Pulmonary artery endothelial cell (primary cell): ENCODE measurements at regions not wholly inside any gene's neighbourhood (a gene's known extent, or its start where the extent isn't known, plus 50 kb on each side); places are given as distances from the start of the nearest gene placed in this dataset.
"Not testable (repeated sequence)": the region's sequence is repeated elsewhere in the genome, so short reads cannot be mapped to it uniquely, and the experiment has no call there.

Experiments used
- DNase-seq: peaks from one replicate; pipeline ENCODE4 v3.0.0-alpha.2; 2011; ENCODE audit warnings: low read depth, low spot score

- DNase-seq: no peak
Observed at GRCh38 chr12:115898670-115899069, 378.8 kb downstream of the MED13L start.

DNA sequence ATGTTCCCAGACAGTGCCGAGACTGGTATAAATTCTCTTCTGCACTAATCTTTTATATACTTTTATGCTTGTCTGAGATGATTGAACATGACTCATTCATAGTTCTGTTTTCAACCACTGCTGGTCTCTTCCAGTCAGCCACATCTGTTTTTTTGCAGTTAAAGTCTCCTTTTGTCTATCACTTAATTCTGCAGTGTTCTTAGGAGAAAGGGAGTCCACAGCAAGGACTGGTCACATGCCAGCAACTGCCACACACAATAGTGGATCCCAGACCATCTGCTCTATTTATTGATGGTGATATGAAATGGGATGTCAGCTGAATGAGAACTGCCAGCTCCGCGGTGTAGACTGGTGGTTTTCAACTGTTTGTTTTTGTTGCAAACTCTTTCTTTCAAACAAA, 379.8 kb downstream of the MED13L start:
- DNase-seq: no peak

DNA sequence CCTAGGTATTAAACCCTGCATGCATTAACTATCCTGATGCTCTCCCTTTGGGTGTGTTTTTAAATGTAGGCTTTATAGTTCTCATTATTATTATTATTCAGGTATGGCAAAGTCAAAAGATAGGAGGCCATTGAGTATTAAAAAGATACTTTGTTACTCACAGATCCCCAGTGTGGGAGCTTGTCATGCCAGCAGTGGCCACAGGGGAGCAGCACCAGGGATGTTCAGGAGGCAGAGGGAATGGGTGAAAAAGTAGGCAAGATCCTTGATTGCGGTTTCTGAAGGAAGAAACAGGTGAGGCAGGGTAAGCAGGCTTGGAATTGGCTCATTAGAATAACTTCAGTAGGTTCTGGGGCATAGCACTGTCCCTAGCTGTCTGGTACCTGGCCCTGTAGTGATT, 382.2 kb downstream of the MED13L start:
- no peak for DNase-seq

- no peak for DNase-seq
Observed at GRCh38 chr12:115891556-115892164, 385.8 kb downstream of the MED13L start.

DNA sequence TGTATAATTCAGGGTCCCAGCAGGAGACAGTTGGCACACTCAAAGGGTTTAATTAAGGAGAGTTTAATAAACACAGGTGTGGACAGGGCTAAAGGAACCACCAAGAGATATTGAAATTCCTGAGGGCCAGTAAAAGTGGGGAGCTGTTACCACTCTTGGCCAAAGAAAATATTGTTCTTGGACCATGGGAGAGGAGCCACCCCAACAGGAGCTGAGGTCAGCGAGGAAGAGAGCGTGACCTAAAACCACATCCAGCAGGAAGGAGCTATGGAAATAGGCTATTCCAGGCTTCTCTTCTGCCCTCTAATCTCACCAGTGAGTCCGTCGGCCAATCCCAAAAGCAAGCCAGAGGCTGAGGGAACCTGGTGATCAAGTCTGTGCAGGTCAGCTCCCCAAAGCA, 390.8 kb downstream of the MED13L start:
- no peak for DNase-seq

GRCh38 chr12:115885040-115885690, 392.3 kb downstream of the MED13L start:
- DNase-seq: no peak

DNA sequence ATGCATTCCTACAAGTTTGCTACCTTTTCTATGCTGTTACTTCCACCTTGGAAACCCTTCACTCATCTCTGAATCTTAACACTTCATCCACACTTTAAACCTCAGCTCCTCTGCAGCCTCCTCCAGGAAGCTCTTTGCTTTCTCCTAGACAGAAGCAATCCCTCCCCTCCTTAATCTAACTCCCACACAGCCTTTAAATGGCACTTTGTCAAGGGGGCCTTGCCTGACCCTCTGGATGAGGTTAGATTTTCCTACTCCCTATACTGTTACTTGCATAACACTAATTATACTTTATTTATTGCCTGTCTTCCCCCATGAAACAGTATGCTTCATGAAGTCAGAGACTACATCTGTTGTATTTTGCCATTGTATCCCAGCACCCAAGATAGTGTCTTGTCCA, 394.6 kb downstream of the MED13L start:
- DNase-seq: no peak

- DNase-seq: no peak
Observed at GRCh38 chr12:115880238-115880637, 397.3 kb downstream of the MED13L start.

DNA sequence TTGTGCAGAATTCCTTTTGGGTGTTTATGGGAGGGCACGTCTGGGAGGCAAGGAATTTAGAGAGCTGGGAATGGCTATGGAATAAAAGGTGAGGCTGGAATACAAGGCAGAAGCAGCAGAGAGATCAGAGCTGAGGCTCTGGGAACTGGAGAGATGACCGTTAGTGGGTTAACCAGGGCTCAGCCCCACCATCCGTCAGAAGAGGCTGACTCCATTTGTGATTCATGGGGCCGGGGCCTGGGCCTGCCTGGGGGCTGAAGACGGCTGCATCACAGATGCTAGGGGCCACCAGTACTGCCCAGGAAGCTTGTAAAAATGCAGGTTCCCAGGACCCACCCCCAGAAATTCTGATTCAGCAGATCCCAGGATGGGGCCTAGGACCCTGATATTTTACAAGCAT, 398.1 kb downstream of the MED13L start:
- DNase-seq: no peak

GRCh38 chr12:115873451-115874082, 403.9 kb downstream of the MED13L start:
- no peak for DNase-seq

DNA sequence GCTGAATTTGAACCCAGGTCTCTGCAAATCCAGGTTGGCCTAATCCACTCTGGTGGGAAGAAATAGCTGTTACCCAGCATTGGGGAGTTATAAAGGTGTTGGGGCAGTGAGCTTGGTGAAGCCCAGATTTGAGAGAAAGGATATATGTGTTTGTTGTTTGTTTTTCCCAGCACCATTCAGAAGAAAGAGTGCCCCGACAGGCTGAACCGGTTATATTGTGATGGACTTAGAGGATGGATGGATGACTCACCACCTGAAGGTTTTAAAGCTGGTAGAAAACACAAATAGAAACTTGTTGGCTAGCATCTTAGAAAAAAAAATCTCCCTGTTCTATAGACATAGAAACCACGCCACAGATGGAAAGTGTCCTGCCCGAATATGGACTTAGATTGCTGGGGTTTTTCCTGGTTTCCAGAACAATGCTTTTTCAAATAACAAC, 404.6 kb downstream of the MED13L start:
- no peak for DNase-seq

GRCh38 chr12:115872212-115872611, 405.3 kb downstream of the MED13L start:
- no peak for DNase-seq

- DNase-seq: no peak
Observed at GRCh38 chr12:115871714-115872113, 405.8 kb downstream of the MED13L start.

DNA sequence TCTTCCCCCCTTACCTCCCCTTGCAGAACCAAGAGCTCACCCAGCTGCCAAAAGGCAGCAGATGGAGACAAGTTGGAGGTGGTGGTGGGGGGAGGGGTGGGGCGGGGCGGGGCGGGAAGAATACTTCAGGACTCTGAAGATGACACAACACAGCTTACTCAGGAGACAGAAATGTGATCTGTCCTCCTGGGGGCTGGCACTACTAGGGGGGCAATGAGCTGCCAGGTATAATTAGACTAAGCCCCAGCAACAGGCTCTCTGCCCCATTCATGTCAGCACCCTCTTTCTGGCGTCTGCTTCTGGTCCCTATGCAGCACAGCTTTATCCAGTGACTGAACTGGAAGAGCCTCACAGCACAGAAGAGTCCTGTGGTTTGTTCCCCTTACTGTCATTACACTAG, 407.0 kb downstream of the MED13L start:
- no peak for DNase-seq

DNA sequence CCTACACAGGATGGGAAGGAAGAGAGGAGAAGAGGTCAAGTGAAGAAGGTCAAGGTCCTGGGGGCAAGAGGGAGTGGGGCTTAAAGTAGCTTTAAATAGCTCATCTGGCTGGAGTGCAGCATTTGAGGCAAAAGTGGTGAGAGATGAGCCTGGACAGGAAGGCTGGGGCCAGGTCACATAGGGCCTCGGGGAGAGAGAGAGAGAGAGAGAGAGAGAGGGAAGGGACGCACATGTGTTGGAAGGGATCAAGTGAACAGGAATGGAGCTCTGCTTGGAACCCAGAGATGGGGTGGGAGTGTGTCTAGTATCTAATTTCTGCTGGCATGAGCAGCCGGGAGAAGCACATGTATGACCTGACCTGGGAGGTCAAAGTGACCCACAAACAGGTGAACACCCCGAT, 407.5 kb downstream of the MED13L start:
- DNase-seq: no peak

DNA sequence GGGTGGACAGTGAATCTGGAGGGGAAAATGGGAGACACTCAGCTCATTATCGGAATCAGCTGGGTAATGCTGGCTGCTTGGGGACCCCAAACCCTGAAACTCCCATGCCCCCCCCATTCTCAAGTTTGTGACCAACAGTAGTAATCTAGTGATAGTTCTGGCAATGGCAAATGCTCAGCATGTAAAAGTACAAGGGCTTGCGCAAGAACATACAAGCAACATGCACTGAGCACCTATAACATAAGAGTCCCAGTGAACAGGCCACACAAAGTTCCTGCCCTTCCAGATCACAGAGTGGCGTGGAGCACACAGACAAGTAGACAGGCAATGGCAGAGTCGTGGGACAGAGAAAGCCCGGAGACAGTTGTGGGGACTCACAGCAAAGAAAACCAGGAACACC, 407.9 kb downstream of the MED13L start:
- DNase-seq: no peak

GRCh38 chr12:115868624-115869023, 408.9 kb downstream of the MED13L start:
- no peak for DNase-seq

DNA sequence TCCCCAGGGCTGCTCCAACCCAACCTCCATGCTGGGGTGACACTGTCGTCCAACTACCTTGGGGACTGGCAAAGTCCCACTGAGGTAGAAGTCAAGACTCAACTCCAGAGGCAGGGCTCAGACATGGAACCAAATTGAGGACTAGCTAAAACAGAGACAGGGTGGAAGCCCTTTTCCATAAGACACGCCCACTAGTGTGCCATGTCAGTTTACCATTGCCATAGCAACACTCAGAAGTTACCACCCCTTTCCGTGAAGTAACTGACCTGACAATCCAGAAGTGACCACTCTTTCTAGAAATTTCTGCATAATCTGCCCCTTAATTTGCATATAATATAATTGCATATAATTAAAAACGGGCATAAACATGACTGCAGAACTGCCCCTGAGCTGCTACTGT, 409.6 kb downstream of the MED13L start:
- no peak for DNase-seq

- no peak for DNase-seq
Observed at GRCh38 chr12:115866909-115867525, 410.5 kb downstream of the MED13L start.

DNA sequence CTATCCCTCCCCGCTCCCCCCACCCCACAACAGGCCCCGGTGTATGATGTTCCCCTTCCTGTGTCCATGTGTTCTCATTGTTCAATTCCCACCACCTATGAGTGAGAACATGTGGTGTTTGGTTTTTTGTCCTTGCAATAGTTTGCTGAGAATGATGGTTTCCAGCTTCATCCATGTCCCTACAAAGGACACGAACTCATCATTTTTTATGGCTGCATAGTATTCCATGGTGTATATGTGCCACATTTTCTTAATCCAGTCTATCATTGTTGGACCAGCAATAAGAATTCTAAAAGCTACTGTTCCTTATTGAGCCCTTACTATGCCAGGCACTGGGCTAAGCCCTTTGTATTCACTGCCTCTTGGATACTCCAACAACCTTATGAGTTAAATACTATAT, 411.2 kb downstream of the MED13L start:
- not testable (repeated sequence) for DNase-seq

DNA sequence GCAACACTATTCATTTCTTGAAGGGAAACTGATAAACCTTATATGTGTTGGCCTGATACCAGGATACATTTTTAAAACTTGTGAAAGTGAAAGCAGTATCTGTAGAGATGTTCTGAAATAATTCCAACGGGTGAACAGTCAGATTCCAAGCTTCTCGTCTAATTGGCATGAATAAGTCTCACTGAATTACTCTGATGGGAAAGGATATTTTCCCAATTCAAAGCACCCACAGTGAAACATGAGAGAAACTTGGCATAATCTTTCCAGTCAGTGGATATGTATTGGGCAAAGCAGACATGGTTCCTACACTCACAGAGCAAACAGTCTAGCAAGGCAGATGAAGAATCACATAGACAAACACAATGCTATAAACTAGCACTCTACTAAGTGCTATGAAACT, 413.1 kb downstream of the MED13L start:
- no peak for DNase-seq

DNA sequence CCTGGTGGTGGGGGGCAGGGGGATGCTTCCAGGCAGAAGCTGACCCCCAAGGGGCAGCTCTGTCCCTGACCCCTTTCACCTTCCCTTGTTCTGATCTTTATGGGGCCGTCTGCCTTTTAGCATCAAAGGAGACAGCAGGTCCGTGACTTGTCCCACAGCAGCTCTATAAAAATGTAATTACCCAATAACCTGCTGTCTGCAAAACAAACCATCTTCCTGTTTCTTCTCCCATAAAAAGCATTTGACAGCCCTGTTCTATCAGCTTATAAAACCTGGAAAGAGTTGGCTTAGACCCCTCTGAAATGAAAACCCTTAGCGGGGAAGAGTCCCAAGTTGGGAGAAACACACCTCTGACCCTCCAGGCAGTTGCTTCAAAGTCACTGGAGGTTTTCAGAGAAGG, 416.9 kb downstream of the MED13L start:
- no peak for DNase-seq

DNA sequence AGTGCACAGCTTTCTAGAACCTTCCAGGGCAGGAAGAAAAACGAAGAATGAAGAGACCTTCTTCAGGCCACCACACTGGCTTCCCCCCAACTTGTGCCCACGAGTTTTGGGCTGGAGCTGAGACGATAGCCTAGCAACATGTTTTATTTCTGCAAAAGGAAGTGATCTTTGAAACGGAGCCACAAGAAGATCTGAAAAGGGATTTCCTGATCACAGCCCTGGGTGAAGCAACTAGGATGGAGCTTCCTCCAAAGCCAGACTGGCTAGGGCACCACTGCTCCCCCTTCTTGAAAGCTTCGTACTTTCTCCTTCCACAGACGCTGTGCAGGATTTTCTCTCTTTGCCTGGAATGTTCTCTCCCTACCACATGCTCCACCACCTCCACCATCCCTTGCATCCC, 418.3 kb downstream of the MED13L start:
- DNase-seq: no peak
